Fibroblast of gingiva (primary cell): ENCODE measurements at regions not wholly inside any gene's neighbourhood (a gene's known extent, or its start where the extent isn't known, plus 50 kb on each side); places are given as distances from the start of the nearest gene placed in this dataset.

Experiments used
- DNase-seq: peaks from one replicate; pipeline ENCODE4 v3.0.0-alpha.2; 2011; ENCODE audit warnings: low read depth

DNA sequence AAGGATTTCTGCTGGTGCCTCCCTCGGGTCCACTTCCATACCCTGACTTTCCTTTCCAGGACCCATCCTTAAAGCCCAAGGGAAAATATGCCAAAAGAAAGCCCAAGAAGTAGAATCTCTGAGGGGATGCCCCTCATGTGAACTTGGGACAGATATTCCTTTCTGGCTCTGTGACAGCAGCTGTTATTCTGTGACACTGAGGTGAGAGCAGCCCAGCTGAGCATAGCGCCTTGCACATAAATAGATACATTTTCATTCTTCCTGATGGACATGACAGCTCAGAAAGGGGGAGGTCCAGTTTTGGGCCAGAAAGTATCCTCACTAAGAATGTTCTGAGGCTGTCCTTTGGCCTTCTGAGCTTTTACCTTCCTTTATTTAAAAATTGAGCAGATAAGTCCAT is 353.2 kb downstream of the SAMD5 start:
- no peak for DNase-seq

GRCh38 chr6:147867433-147868226 is 359.1 kb downstream of the SAMD5 start:
- peak; percentile 21 for DNase-seq

- DNase-seq = peak; percentile 31
Measured at GRCh38 chr6:147868427-147869190, 360.1 kb downstream of the SAMD5 start.

DNA sequence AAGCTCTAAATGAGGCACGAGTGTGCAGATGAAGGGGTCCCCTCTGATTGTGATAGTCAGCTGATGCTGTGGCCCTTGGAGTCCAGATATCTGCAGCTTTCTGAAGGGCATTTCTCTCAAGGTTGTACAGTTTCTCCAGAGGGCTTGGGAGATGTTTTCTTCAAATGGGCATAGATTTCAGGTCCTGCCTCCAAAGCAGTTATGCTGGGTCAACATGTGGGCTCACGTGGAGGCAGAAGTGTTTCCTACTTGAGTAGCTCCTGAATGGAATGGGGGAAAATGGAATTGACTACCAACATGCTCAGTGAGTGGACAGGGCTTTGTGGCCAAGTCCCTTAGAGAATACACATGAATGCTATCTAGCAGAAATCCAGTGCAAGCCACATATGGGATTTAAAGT is 360.7 kb downstream of the SAMD5 start:
- DNase-seq = no peak

DNA sequence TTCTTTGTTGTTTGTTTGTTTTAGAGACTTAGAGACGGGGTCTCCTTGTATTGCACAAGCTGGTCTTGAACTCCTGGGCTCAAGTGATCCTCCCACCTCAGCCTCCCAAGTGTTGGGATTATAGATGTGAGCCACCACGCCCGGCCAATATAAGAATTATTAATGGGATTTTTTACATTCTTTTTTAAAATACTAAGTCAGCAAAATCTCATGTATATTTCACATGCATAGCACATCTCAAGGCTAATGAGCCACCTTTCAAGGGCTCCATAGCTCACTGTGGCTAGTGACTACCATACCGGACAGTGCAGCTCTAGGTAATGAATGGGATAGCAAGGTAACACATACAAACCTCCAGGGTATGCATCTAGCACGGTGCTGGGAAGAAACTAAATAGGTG is 361.4 kb downstream of the SAMD5 start:
- no peak for DNase-seq

- no peak for DNase-seq
Measured at GRCh38 chr6:147870506-147871110, 362.1 kb downstream of the SAMD5 start.

- DNase-seq = no peak
Measured at GRCh38 chr6:147872002-147872401, 363.5 kb downstream of the SAMD5 start.

DNA sequence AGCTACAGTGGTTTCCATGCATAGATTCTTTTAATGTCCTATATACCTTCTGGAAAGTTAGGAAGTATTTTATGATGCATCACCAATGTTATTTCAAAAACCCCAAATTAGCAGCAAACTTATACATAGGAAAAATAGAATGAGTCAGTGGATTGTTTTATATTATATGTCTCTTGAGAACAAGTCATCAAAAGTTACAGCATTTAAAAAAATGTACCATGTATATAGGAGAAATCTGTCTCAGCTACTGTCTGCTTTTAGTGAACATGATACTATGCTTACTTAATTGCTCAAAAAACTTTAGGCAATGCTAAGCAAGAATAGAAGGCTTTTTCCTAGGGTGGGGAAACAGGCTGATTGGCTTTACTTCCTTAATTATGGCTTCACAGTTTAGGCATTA is 365.3 kb downstream of the SAMD5 start:
- DNase-seq = peak; percentile 42

DNA sequence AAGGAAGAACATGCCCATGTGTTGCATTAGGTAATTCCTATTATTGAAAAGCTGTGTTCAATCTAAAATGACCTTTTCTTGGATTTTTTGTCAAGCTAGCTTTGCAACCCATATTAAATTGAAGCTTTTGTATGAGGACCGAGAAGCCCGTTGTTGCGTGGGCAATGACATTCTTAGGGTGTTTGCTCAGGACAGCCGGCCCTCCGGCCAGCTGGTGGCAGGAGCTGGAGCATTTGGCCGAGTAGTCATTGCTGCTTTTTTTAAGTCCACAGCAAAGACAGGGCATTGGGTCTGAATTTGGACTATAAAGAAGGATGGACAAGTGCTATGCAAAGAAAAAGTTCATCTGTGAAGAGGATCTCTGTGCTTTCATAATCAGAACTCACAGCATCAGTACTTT is 365.8 kb downstream of the SAMD5 start:
- no peak for DNase-seq

GRCh38 chr6:147879031-147879580 is 370.6 kb downstream of the SAMD5 start:
- no peak for DNase-seq

DNA sequence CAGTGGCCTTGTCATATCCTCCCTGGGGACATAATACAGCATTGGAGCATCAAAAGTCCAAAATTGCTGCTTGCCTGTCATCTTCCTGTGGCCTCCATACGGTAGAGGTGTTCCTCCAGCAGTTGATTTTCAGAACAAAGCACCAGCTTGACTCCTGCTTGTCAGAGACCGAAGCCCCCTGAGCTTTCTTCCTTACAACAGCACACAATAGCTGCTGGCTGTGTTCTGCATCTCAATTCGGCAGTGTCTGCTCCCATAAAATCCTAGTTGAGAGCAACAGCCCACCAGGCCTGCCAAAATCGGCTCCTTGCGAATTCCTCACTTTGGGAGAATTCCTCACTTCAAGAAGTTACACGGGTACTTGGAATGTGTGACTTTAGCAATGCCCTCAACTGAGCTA is 372.9 kb downstream of the SAMD5 start:
- DNase-seq = no peak

DNA sequence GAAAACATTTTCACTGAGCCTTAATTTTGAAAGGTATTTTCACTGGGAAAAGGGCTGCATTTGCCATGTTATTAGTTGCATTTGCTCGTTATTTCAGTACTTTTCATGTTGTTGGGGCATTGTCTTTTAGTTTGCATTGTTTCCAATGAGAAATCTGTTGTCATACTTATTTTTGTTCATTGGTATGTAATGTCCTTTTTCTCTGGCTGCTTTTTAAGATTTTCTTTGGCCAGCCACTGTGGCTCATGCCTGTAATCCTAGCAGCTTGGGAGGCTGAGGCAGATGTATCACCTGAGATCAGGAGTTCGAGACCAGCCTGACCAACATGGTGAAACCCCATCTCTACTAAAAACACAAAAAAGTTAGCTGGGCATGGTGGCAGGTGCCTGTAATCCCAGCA is 379.9 kb downstream of the SAMD5 start:
- DNase-seq = no peak

GRCh38 chr6:147891671-147892070 is 383.2 kb downstream of the SAMD5 start:
- DNase-seq = no peak

DNA sequence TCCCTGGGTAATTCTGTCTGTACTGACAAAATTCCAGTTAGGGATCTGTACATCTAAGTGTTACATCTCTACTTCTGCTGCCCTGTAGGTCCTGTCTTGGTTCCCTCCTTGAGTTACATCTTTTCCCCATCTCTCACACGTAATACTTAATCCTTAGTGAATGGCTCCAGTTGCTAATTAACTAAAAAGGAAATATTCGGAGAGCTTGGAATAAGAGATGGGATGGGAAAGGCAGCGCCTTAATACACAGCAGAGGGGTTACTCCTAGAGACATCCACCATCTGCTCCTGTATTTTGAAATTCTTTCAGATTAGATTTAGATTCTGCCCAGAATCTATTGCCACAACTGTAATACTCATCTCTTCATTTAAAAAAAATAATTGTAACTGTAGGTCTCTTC is 384.0 kb downstream of the SAMD5 start:
- no peak for DNase-seq

- DNase-seq = no peak
Measured at GRCh38 chr6:147895272-147895671, 386.8 kb downstream of the SAMD5 start.

DNA sequence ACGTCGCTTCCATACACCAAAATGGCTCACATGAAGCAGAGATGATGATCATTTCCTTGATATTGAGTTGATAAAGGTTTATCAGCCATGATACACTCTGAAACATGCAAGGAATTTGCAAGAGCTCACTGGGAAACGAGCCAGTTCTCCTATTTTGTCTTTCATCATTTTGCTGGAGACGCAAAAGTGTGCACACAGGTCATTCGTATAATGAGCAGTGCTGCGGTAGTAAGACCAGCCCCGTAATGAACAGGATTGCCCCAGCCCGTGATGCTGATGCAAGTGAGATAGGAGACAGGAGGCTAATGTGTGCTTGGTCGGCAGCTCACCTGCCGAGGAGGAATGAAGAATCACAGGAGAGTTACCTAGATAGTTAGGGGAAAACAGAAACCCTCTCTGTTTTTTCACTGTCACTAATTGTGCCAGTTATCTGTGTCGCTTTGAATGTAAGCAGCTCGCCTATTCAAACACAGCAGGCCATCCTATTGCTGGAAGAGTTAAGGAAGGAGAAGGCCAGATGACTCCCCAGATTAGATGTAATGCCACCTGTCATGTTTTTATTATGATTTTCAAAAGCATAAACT is 391.8 kb downstream of the SAMD5 start:
- DNase-seq = no peak

- DNase-seq = no peak
Measured at GRCh38 chr6:147903321-147903720, 394.8 kb downstream of the SAMD5 start.

GRCh38 chr6:147903931-147904330 is 395.4 kb downstream of the SAMD5 start:
- no peak for DNase-seq

DNA sequence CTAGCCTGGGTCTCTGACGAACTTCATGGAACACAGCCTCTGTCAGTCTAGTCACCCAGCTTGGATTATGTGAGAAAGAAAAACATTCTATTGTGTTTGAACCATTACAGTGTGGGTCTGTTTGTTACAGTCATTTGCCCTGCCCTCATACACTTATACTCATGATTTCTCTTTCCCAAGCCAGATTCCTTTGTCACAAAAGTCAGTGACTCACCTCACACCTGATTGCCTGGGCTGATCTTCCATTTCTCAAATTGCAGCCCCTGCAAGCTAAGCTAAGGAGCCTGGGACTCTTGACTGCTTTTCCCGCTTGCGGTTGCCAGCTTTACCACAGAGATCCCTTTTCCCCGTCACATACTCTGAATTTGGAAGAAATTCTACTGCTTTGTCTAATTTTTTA is 395.9 kb downstream of the SAMD5 start:
- no peak for DNase-seq

DNA sequence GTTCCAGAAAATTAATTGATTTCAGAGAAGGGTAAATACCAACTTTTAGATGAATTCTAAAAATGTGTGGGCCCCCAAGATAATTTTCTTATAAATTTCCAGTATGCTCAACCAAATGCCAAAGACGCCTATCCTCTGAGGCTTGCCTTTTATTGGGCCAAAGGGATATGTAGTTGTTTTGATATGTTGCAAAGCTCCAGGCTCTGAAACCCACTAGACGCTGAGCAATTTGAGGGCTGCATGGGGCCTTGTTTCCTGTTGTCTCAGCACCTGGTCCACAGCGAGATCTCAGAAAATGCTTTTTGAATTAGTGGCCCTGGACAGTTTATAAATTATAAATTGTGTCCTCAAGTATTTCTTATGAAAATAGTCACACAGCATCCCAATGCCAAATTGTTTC is 397.2 kb downstream of the SAMD5 start:
- no peak for DNase-seq

GRCh38 chr6:147906361-147906760 is 397.9 kb downstream of the SAMD5 start:
- DNase-seq = peak; percentile 39

GRCh38 chr6:147909640-147910039 is 401.1 kb downstream of the SAMD5 start:
- no peak for DNase-seq
